BJ (cell line): ENCODE measurements at regions not wholly inside any gene's neighbourhood (a gene's known extent, or its start where the extent isn't known, plus 50 kb on each side); places are given as distances from the start of the nearest gene placed in this dataset.

ENCODE experiments used
- CTCF ChIA-PET: fragments of 350-600 bp; formaldehyde crosslinking; extraction: SDS; loops from one replicate; lab custom pipeline; 2021; ENCODE audit warnings: antibody characterized with exemption, inconsistent platforms; lab: Yijun Ruan, JAX
- POLR2A ChIA-PET: fragments of 300-600 bp; sonication (Branson Sonifier 250); formaldehyde crosslinking; extraction: SDS; loops from one replicate; lab custom pipeline; 2021; ENCODE audit warnings: antibody characterized with exemption; lab: Charles Lee
- DNase-seq: peaks from one replicate; pipeline ENCODE4 v3.0.0-alpha.2; 2011; ENCODE audit warnings: low read depth
- H3K27me3 ChIP-seq: 2 replicates; pipeline ENCODE4 v1.6.0; 2011; ENCODE audit warnings: low read length; ENCODE audit not compliant: control insufficient read depth, insufficient read depth
- H3K36me3 ChIP-seq: 2 replicates; pipeline ENCODE4 v1.5.1; 2011; ENCODE audit warnings: low read length; ENCODE audit not compliant: control insufficient read depth, insufficient read depth
- H3K4me3 ChIP-seq: 2 replicates; pipeline ENCODE4 v1.5.1; 2011; ENCODE audit warnings: low read depth, mild to moderate bottlenecking, control low read depth, low read length
- TF ChIP-seq, protein P1 (sequence below): IDR thresholded peaks from 2 replicates; pipeline ENCODE4 v1.5.1; 2011; ENCODE audit warnings: low read depth, mild to moderate bottlenecking, control low read depth, inconsistent platforms, low read length, moderate library complexity; ENCODE audit not compliant: insufficient read depth

DNA sequence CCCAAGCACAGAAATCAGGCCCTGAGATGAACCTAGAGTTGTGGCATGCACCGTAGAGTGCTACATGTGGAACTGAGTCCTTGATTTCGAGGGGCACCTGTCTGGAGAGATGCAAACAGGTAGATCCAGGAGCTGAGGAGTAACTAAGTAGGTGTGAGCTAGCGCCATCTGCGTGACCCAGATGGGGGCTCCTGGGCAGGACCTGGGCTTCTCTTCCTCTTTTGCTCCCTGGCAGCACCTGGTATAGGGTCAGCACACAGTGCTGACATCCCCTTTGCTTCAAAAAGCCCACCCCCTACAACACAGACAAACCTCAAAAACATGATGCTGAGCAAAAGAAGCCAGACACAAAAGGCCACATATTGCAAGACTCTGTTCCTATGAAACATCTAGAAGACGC lies 65.8 kb downstream of the PITPNM2 start:
- ChIA-PET CTCF (no interaction called here), POLR2A (no interaction called here)
- DNase-seq, result no peak
- TF ChIP-seq, protein P1, sequence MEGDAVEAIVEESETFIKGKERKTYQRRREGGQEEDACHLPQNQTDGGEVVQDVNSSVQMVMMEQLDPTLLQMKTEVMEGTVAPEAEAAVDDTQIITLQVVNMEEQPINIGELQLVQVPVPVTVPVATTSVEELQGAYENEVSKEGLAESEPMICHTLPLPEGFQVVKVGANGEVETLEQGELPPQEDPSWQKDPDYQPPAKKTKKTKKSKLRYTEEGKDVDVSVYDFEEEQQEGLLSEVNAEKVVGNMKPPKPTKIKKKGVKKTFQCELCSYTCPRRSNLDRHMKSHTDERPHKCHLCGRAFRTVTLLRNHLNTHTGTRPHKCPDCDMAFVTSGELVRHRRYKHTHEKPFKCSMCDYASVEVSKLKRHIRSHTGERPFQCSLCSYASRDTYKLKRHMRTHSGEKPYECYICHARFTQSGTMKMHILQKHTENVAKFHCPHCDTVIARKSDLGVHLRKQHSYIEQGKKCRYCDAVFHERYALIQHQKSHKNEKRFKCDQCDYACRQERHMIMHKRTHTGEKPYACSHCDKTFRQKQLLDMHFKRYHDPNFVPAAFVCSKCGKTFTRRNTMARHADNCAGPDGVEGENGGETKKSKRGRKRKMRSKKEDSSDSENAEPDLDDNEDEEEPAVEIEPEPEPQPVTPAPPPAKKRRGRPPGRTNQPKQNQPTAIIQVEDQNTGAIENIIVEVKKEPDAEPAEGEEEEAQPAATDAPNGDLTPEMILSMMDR, result no peak
- Histone ChIP-seq H3K36me3 (no peaks in the 10 kb centered on the region), H3K4me3 (no peak overlapping the region), H3K27me3 (peaks cover 37% of the 10 kb centered on the region)

DNA sequence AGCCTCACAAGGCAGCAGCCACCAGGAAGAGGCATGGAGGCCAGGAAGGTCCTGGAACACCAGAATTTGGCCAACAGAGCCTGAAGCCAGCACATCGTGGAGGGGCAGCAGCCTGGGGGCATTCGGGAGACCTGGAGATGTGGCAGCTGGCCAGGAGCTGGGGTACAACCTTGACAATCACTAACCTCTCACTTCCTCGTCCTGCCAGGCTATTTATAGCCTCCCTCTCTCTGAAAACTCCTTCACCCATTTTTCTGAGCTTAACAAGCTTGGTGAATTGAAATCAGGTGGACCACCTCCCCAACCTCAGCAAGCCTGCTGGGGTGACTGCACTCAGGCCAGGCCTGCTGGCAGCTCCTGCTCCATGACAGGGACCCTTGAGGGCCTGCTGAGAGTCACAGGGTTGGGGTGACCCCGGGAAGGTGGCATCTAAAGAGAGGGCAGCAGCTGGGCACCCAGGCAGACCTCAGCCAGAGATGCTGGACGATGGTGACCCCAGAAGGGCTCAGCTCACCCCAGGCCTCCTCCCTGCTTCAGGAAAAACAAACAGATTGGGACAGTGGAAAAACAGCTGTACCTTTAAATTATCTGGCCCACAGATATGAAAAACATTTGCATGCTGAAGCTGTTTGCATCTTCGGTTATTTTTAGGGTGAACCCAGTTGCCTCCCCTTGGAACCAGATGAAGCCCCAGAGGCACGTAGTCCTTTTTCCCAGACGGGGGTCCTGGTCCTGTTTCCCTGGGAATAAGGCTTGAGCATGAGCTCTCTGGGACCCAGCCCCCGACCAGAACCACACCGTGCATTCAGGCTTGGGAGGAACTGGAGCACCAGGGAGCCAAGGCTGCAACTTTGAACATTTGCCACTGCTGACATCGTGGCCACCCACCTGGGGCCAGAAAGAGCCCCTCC lies 67.0 kb downstream of the PITPNM2 start:
- CTCF ChIA-PET, result interaction anchor here (1.1 kb wide), 1 partner anchor 40 kb away, joined by 4 read pairs; no protein-coding TSS in a partner anchor
- DNase-seq, result no peak
- POLR2A ChIA-PET, result no interaction called here
- TF ChIP-seq, protein P1, result no peak
- H3K4me3 ChIP-seq, result no peak overlapping the region
- H3K27me3 ChIP-seq, result peaks cover 39% of the 10 kb centered on the region
- no peaks in the 10 kb centered on the region for H3K36me3 ChIP-seq

GRCh38 chr12:123080634-123081033 lies 70.3 kb downstream of the PITPNM2 start:
- CTCF ChIA-PET, result no interaction called here
- H3K27me3 ChIP-seq, result peaks cover 31% of the 10 kb centered on the region
- POLR2A ChIA-PET, result interaction anchor here (0.6 kb wide), 1 partner anchor 290 kb away, joined by 5 read pairs; no protein-coding TSS in a partner anchor
- no peaks in the 10 kb centered on the region for H3K36me3 ChIP-seq
- H3K4me3 ChIP-seq, result no peak overlapping the region
- DNase-seq, result no peak
- TF ChIP-seq, protein P1, result no peak

GRCh38 chr12:123078531-123079155 lies 72.2 kb downstream of the PITPNM2 start:
- Histone ChIP-seq H3K27me3 (peaks cover 36% of the 10 kb centered on the region), H3K4me3 (no peak overlapping the region), H3K36me3 (no peaks in the 10 kb centered on the region)
- DNase-seq, result no peak
- TF ChIP-seq, protein P1, result no peak
- ChIA-PET POLR2A (no interaction called here), CTCF (interaction anchor here (1.2 kb wide), 1 partner anchor 8 kb away, joined by 5 read pairs; no protein-coding TSS in a partner anchor)

GRCh38 chr12:123078120-123078465 lies 72.8 kb downstream of the PITPNM2 start:
- CTCF ChIA-PET, result interaction anchor here (1.2 kb wide), 1 partner anchor 9 kb away, joined by 5 read pairs; no protein-coding TSS in a partner anchor
- TF ChIP-seq, protein P1, result no peak
- POLR2A ChIA-PET, result no interaction called here
- Histone ChIP-seq H3K36me3 (no peaks in the 10 kb centered on the region), H3K27me3 (peaks cover 36% of the 10 kb centered on the region), H3K4me3 (no peak overlapping the region)
- DNase-seq, result no peak
